Stimulated activated CD4-positive, alpha-beta T cell treated with anti-CD3 and anti-CD28 coated beads, Interleukin-15, amount 100 ng/mL, for 48 hours (primary cell): ENCODE measurements at regions not wholly inside any gene's neighbourhood (a gene's known extent, or its start where the extent isn't known, plus 50 kb on each side); places are given as distances from the start of the nearest gene placed in this dataset.
"Not testable (repeated sequence)": the region's sequence is repeated elsewhere in the genome, so short reads cannot be mapped to it uniquely, and the experiment has no call there.

Experiments used
- DNase-seq, 2 donors: peaks; one replicate each; pipeline ENCODE4 v3.0.0-alpha.2; 2020; ENCODE audit warnings: low read depth in 2 of 2

DNA sequence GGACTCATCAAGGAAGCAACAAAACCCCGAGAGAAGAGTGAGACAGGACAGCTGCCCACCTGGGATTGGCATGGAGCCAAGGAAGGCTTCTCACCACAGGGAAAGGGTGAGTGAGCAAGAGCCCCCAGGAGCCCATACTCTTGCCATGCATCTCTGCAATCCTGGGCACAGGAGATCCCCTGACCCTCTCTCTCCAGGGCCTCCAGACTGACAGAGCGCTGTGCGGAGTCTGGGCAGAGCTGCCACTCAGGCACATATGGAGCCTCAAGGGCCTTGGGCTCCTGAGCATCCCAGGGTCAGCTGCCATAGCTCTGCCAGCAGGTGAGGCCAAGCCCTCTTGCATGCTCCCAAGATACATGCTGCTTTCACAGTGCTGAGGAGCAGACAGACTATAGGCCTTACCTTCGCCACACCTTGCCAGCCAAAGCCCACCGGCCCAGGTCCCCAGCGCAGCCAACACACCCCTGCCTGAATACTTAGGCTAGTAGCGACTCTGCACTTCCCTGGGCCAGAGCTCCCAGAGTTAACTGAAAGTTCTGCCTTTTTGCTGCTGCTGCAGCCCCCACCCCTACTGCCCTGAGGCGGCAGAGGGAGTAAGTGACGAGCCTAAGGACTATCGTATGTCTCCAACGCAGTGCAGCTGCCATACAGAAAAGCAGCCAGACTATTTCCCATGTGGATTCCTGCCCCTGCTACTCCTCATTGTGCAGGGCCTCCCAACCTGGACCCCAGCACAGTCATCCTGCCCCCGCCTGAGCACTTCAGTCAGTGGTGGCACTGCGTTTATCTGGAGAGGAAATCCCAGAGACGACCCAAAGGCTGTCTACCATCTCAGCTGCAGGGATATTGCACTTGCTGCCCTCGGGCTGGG lies 251.6 kb downstream of the SPATA31A6 start:
- DNase-seq = not testable (repeated sequence)

DNA sequence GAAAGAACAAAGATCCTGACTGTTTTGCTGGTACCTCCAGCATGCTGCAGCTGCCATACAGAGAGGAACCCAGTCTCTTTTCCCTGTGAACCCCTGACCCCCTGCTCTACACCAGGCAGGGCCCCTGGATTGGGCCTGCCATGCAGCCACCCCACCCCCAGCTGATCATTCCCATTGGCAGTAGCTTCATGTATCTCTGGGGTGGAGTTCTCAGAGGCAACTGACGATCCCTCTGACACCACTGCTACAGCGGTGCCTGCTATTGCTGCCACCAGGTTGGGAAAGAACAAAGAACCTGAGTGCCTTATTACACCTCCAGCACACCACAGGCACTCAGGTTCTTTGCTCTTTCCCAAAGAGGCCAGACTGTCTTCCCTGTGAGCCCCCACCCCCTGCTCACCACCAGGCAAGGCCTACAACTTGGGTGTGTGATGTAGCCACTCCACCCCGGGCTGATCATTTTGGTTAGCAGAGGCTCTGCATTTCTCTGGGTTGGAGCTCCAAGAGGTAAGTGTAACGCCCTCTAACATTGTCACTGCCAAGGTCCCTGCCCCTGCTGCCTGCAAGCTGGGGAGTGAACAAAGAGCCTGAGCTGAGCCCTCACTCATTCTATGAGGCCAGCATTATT lies 252.4 kb downstream of the SPATA31A6 start:
- DNase-seq = not testable (repeated sequence)

DNA sequence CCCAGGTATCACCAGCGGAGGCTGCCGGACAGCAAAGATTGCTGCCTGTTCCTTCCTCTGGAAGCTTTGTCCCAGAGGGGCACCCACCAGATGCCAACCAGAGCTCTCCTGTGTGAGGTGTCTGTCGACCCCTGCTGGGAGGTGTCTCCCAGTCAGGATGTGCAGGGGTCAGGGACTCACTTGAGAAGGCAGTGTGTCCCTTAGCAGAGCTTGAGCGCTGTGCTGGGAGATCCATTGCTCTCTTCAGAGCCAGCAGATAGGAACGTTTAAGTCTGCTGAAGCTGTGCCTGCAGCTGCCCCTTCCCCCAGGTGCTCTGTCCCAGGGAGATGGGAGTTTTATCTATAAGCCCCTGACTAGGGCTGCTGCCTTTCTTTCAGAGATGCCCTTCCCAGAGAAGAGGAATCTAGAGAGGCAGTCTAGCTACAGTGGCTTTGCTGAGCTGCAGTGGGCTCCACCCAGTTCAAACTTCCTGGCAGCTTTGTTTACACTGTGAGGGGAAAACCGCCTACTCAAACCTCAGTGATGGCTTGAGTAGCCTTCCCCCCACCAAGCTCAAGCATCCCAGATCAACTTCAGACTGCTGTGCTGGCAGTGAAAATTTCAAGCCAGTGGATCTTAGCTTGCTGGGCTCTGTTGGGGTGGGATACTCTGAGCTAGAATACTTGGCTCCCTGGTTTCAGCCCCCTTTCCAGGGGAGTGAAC lies 253.7 kb downstream of the SPATA31A6 start:
- DNase-seq = not testable (repeated sequence)

DNA sequence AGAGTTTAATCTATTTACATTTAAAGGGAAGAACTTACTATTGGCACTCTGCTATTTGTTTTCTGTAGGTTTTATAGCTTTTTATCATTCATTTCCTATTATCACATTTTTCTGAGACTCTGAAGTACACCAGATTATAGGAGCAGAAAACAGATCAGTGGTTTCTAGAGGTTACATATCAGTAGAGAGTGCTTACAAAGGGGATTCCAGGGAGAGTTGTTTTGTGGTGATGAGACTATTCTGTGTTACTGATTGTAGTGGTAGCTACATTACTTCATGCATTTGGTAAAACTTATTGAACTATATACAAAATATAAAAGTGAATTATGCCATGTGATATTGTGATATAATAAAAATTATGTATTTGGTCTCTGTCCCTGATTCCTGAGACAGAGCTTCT lies 259.2 kb downstream of the SPATA31A6 start:
- not testable (repeated sequence) for DNase-seq

DNA sequence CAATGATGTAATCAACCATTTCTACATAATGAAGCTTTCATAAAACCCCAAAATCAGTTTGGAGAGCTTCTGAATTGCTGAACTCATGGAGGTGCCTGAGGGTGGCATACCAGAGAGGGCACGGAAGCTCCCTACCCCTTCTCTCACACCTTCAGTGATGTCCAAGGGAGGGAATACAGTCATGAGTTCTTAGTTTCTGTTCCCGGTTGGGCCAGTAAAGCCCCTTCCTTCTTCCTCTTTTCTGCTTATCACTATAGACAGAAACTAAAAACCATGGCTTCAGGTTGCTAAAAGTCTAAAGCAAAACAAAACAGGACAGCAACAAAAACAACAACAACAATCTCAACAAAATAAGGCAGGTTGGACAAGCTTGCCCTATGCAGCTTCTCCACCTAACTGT lies 260.0 kb downstream of the SPATA31A6 start:
- not testable (repeated sequence) for DNase-seq

DNA sequence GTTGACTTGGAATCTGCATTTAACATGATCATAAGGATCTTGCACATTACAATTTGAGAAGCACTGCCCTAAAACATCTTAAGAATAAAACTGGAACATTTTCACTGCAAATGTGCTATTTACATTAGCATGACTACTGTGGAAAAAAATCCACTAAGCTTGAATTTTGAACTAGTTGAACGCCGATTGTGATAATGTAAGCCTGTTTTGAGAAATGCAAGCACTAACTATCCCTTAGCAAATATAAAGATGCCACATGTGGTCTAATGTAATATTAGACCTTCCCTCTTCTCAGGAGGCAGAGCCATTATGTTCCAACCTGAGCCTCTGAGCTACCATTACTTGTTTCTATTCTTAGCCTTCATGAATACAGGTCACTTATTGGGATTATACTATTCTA lies 278.0 kb downstream of the SPATA31A6 start:
- not testable (repeated sequence) for DNase-seq

DNA sequence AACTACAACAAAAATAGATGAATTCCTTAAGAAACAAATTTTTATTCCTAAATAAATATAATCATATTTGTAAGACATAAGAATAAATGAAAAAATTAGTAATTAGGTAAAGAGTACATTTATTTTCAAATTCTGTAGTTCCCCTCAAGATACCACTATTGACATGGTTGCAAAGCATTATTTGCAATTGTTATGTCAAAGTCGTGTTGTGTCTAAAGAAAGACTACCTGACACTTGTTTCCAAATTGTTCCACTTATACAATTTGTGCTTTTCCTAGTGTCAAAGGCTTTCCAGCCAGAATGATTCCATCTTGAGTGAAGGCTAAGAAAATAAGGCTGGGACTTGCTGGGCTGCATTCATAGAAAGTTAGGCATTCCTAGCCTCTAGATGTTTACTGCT lies 278.4 kb downstream of the SPATA31A6 start:
- DNase-seq = not testable (repeated sequence)

DNA sequence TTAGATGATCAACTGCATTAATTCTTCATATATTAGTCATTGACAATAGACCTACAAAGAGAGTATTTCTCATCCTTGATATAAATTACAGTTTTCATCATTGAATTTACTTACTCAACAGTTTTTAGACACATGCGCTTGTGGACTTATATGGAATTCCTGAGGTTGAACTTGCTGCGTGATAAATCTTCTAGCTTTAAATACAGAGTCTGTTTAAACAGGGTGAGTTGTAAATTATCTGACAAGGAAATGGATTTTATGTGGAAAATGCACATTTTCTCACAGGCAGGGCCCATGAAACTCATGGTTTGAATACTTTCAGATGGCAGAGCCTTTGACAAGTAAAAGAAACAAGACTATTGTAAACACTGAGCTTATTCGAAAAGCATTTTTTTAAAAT lies 280.5 kb downstream of the SPATA31A6 start:
- DNase-seq = not testable (repeated sequence)

DNA sequence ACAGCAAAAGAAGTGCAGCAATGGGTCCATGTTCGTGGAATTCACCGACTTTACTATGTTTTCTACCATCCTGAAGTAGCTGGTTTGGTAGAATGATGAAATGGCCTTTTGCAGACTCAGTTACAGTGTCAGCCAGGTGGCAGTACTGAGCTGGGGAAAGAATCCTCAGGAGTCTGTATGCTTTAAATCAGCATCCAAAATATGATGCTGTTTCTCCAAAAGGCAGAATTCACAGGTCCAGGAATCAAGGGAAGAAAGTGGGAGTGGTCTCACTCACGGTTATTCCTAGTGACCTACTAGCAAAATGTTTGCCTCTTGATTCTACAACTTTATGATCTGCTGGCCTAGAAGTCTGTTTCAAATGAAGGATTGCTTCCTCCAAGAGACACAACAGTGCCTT lies 287.1 kb downstream of the SPATA31A6 start:
- DNase-seq = not testable (repeated sequence)

DNA sequence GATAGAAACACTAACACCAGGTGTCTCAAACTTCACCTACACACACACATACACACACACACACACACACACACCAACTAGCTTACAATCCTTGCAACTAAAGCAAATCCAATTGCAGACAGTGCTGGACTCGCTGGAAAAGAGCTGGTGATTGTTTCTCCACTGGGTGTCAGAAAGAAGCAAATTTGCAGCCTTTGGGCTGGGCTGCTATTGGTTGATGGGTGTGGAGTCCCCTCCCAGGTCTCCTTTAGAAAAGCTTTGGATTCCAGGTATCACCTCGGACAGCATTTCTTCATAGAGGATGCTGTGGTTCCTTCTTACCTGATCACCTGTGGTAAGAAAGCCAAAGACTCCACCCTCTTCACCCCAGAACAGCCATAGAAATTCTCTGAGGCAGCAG lies 307.5 kb downstream of the SPATA31A6 start:
- not testable (repeated sequence) for DNase-seq

DNA sequence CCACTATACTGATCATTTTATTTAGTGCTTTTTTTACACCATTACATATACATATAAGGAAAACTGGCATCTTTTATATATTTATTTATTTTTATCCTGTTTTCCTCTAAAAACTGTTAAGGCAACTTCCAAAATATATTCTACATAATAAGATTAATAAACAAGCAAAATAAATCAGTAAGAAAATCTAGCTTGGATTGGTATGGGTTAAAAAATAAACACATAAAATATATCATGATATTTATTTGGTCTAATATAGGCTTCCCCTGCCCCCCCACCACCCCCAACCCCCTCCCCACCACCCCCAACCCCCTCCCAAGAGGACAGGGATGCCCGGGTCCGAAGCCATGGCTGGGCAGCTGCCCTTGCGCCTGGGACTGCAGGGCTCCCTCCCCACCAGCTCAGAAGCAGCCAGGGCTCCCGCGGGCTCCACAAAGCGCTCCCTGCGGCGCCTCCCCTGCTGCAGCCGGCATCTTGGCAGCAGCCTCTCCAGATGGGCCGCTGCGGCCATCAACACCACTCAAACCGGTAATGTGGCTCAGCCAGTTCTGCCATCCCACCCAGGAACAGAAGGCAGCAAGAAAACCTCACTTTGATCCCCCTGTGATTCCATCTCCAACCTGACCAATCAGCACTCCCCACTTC lies 319.3 kb downstream of the SPATA31A6 start:
- DNase-seq = not testable (repeated sequence)

DNA sequence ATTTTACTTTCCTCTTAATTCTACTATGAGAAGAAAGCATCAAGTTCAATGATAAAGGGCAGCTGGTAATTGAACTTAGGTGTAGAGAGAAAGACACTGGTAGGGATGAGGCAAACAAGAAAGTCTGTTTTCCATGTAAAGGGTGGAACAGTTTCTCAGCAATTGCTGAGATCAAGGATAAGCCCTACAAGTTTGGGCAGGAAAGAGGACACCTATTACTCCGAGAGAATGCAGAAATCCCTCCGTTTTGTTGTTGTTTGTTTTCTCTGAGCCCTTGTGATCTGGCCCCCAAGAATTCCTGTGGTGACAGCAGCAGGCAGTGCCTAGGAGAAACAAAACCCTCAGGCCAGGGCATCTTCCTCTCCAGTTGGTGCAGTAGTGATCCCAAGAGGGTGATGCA lies 324.7 kb downstream of the SPATA31A6 start:
- not testable (repeated sequence) for DNase-seq

DNA sequence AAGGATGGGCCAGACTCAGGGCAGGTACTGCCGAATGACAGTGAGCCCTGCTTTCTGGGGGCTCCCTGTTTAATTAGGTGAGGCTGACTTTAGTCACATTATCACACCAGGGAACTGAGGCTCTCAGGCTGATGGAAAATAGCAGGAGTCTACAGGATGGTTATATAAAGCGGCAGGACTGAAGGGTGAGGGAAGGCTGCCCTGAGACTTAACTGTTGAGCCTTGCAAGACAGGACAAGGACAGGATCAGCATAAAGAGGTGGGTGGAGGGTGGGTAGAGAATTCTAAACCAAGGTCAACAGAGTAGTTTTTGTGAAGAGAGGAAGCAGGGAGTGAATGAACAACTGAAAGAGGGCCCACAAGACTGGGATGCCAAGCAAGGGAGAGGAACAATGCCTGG lies 330.1 kb downstream of the SPATA31A6 start:
- DNase-seq = not testable (repeated sequence)

DNA sequence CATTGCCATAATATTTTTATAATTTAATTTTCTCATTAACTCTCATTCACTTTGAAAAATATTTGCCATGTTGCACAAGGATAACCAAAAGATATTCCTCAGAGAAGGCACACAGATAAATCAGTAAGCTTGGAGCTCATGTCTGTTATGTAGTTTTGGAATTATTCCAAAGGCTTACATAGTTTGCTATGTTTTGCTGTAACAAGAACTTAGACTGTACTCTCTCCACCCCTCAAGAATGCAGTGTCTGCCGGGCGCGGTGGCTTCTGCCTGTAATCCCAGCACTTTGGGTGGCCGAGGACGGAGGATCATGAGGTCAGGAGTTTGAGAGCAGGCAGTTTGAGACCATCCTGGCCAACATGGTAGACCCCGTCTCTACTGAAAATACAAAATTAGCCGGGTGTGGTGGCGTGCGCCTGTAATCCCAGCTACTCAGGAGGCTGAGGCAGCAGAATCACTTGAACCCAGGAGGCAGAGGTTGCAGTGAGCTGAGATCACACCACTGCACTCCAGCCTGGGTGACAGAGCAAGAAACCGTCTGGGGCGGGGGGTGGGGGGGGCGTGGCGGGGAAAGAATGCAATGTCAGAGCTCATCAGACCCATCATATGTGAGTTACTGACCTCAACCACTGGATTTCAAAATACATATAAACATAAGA lies 351.0 kb downstream of the SPATA31A6 start:
- DNase-seq = not testable (repeated sequence)

DNA sequence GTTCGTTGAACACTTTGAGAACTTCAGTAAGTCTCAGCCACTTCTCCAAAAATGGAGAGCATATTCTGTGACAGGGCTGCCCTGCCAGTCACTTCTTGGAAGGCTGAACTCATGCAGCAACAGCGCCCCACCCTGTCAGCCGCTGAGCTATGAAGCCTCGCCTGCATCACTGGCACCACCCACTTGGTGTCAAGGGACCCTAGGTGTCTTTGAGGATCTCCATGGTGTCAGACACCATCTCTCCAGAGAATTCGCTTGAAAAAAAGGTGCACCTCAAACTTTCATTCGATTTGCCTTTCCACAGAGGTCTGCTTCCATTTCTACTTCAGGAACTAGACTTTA lies 351.5 kb downstream of the SPATA31A6 start:
- DNase-seq = peak in 1 of 2 donors; percentile 11

DNA sequence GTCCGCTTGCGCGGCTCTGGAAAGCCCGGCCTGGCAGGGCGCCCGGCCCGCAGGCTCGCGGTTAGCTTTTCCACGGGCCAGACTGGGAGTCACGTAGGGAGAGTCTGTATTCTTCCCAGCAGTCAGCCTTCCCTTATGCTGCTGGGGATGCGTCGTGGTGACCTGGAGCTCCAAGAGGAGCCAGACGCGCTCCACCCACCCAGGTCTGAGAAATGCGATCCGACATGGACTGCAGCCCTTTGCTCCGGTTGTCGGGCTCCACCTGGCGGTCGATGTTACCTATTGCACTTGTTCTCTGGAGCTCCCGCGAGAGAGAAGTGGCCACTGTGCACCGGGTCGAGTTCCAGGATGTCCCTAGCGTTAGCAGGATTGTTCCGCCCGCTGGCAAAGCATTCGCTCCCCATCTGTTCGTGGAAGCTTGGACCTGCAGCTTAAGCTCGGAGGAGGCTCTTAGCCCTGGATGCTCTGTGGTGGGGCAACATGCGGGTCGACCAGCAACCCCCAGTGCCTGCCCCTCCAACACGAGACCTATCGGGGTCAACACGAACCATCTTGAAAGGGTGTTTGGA lies 367.4 kb downstream of the SPATA31A6 start:
- DNase-seq = not testable (repeated sequence)

DNA sequence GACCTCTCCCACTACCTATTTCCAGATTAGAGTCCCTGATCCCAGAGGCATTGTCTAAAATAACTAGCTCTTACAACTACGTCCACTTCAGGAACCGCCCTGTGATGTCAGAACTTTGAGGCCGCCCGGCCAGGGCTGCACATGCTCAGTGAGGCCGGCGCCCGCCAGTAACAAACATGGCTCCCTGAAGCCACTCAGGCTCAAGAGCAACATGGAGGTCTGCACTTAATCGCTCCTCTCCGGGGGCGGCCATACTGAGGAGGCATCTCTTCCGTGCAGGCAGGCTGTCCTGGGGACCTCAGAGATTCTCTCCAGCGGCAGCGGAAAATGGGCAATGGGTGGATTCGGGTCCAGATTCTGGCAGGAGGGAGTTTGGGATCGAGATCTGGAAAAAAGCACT lies 385.1 kb downstream of the SPATA31A6 start:
- not testable (repeated sequence) for DNase-seq

DNA sequence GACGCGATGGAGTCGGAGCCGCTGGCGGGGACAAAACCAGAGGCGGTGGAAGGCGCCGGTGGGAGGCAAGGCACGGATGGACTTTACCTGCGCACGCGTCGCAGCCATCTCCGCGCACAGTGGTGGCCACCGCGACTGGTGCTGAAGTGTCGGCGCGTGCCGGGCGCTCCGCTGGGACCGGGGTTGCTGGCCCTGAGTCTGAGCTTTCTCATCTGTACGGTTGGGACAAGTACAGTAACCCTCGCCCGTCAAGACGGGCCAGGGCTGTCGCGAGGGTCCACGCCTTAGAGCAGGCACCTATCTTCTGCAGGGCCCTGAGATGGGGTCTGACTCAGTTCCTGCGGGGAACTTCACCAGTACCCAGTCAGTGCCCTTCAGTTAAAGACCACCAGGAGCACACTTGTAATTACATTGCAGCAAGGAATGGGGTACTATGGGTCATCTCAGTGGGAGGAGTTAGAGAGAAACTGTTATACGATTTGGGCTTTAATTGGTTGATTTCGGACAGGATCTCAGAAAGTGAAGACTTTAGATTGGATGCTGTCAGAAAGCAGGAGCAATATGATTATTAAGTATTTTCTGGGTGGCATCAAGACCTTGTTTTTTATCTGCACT lies 385.6 kb downstream of the SPATA31A6 start:
- DNase-seq = not testable (repeated sequence)

DNA sequence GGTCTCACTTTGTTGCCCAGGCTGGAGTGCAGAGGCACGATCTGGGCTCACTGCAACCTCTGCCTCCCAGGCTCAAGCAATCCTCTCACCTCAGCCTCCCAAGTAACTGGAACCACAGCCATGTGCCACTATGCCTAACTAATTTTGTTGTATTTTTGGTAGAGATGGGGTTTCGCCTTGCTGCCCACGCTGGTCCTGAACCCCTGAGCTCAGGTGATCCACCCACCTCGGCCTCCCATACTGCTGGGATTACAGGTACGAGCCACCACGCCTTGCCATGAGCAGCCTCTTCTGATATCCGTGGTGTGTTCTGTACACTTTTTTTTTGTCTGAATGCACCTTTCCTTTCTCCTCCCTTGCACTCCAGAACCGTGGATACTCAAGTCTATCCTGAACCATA lies 394.4 kb downstream of the SPATA31A6 start:
- not testable (repeated sequence) for DNase-seq
